Daoy (cell line): ENCODE measurements at regions not wholly inside any gene's neighbourhood (a gene's known extent, or its start where the extent isn't known, plus 50 kb on each side); places are given as distances from the start of the nearest gene placed in this dataset.

Experiments used
- DNase-seq: peaks from one replicate; pipeline ENCODE4 v3.0.0-alpha.2; 2015; ENCODE audit warnings: low read depth

- no peak for DNase-seq
These were observed 64.8 kb downstream of the PDCL3 start for GRCh38 chr2:100627330-100628300.

- no peak for DNase-seq
These were observed 65.7 kb downstream of the PDCL3 start for GRCh38 chr2:100628506-100628905.

GRCh38 chr2:100629309-100629708 is 66.5 kb downstream of the PDCL3 start:
- no peak for DNase-seq

- peak; percentile 69 for DNase-seq
These were observed 67.7 kb downstream of the PDCL3 start for GRCh38 chr2:100630473-100630977.

GRCh38 chr2:100632037-100632436 is 69.2 kb downstream of the PDCL3 start:
- no peak for DNase-seq

- DNase-seq = no peak
These were observed 70.0 kb downstream of the PDCL3 start for GRCh38 chr2:100632759-100633158.

GRCh38 chr2:100639588-100640390 is 77.0 kb downstream of the PDCL3 start:
- no peak for DNase-seq

GRCh38 chr2:100640431-100641124 is 77.8 kb downstream of the PDCL3 start:
- no peak for DNase-seq

GRCh38 chr2:100641125-100641435 is 78.3 kb downstream of the PDCL3 start:
- no peak for DNase-seq

GRCh38 chr2:100642425-100642824 is 79.6 kb downstream of the PDCL3 start:
- DNase-seq = no peak

GRCh38 chr2:100643467-100643866 is 80.7 kb downstream of the PDCL3 start:
- no peak for DNase-seq

GRCh38 chr2:100643906-100644501 is 81.2 kb downstream of the PDCL3 start:
- no peak for DNase-seq

GRCh38 chr2:100645695-100646429 is 83.1 kb downstream of the PDCL3 start:
- DNase-seq = no peak

- no peak for DNase-seq
These were observed 84.9 kb downstream of the PDCL3 start for GRCh38 chr2:100647709-100648108.

- DNase-seq = no peak
These were observed 87.4 kb downstream of the PDCL3 start for GRCh38 chr2:100650151-100650550.

GRCh38 chr2:100653449-100654035 is 90.7 kb downstream of the PDCL3 start:
- DNase-seq = no peak

- no peak for DNase-seq
These were observed 91.8 kb downstream of the PDCL3 start for GRCh38 chr2:100654611-100655010.

- DNase-seq = no peak
These were observed 92.7 kb downstream of the PDCL3 start for GRCh38 chr2:100655446-100655845.

- DNase-seq = no peak
These were observed 93.2 kb downstream of the PDCL3 start for GRCh38 chr2:100655936-100656534.

- DNase-seq = no peak
These were observed 95.2 kb downstream of the PDCL3 start for GRCh38 chr2:100658017-100658416.
